H9 (cell line): ENCODE measurements at regions not wholly inside any gene's neighbourhood (a gene's known extent, or its start where the extent isn't known, plus 50 kb on each side); places are given as distances from the start of the nearest gene placed in this dataset.

Experiments
- DNase-seq: peaks from one replicate; pipeline ENCODE4 v3.0.0-alpha.2; 2017
- H2AFZ ChIP-seq: one replicate; pipeline ENCODE4 v1.6.1; 2013; ENCODE audit warnings: mild to moderate bottlenecking, low read length, control low read depth, moderate library complexity
- H2AK5ac ChIP-seq: 2 replicates; pipeline ENCODE4 v1.6.1; 2013; ENCODE audit warnings: low read length, control low read depth, mixed read lengths; ENCODE audit not compliant: insufficient read length
- H2BK120ac ChIP-seq: one replicate; pipeline ENCODE4 v1.6.1; 2013; ENCODE audit warnings: low read depth, mild to moderate bottlenecking, low read length, control low read depth, inconsistent platforms; ENCODE audit not compliant: poor library complexity, severe bottlenecking
- H2BK12ac ChIP-seq: 2 replicates; pipeline ENCODE4 v1.6.1; 2013; ENCODE audit warnings: low read length, control low read depth, mixed read lengths, low read depth; ENCODE audit not compliant: insufficient read length
- H2BK15ac ChIP-seq: 2 replicates; pipeline ENCODE4 v1.6.1; 2013; ENCODE audit warnings: low read depth, low read length, control low read depth
- H2BK20ac ChIP-seq: one replicate; pipeline ENCODE4 v1.6.1; 2013; ENCODE audit warnings: low read depth, mild to moderate bottlenecking, low read length, control low read depth, inconsistent platforms; ENCODE audit not compliant: poor library complexity, severe bottlenecking
- H2BK5ac ChIP-seq: 2 replicates; pipeline ENCODE4 v1.6.1; 2013; ENCODE audit warnings: low read length, control low read depth, mixed read lengths; ENCODE audit not compliant: insufficient read length
- H3K14ac ChIP-seq: 2 replicates; pipeline ENCODE4 v1.6.1; 2013; ENCODE audit warnings: low read length, control low read depth; ENCODE audit not compliant: insufficient read depth
- H3K18ac ChIP-seq: 2 replicates; pipeline ENCODE4 v1.6.1; 2013; ENCODE audit warnings: low read depth, mild to moderate bottlenecking, mixed read lengths, low read length, control low read depth; ENCODE audit not compliant: insufficient read length
- H3K23ac ChIP-seq: 2 replicates; pipeline ENCODE4 v1.6.1; 2013; ENCODE audit warnings: low read length, control low read depth, mixed read lengths, low read depth; ENCODE audit not compliant: insufficient read length
- H3K23me2 ChIP-seq: 2 replicates; pipeline ENCODE4 v1.6.1; 2013; ENCODE audit warnings: low read depth, mild to moderate bottlenecking, mixed read lengths, low read length, control low read depth; ENCODE audit not compliant: insufficient read length, poor library complexity, severe bottlenecking
- H3K27ac ChIP-seq: 2 replicates; pipeline ENCODE4 v1.5.1; 2013; ENCODE audit warnings: low read length, control low read depth, mixed read lengths, low read depth; ENCODE audit not compliant: insufficient read length
- H3K27me3 ChIP-seq: 2 replicates; pipeline ENCODE4 v1.6.1; 2013; ENCODE audit warnings: low read length, control low read depth, inconsistent platforms; ENCODE audit not compliant: insufficient read depth
- H3K4ac ChIP-seq: 2 replicates; pipeline ENCODE4 v1.6.1; 2013; ENCODE audit warnings: low read depth, mild to moderate bottlenecking, control low read depth, inconsistent platforms, low read length, moderate library complexity
- H3K4me1 ChIP-seq: 2 replicates; pipeline ENCODE4 v1.6.1; 2013; ENCODE audit warnings: low read length, control low read depth, inconsistent platforms; ENCODE audit not compliant: insufficient read depth
- H3K4me2 ChIP-seq: 2 replicates; pipeline ENCODE4 v1.6.1; 2013; ENCODE audit warnings: low read length, control low read depth, mixed read lengths; ENCODE audit not compliant: insufficient read length, insufficient read depth
- H3K56ac ChIP-seq: 2 replicates; pipeline ENCODE4 v1.6.1; 2013; ENCODE audit warnings: low read depth, mild to moderate bottlenecking, mixed read lengths, low read length, control low read depth; ENCODE audit not compliant: insufficient read length
- H3K79me1 ChIP-seq: 2 replicates; pipeline ENCODE4 v1.6.1; 2013; ENCODE audit warnings: low read depth, mild to moderate bottlenecking, moderate library complexity, low read length, control low read depth, inconsistent platforms; ENCODE audit not compliant: insufficient read depth, poor library complexity, severe bottlenecking
- H3K79me2 ChIP-seq: 2 replicates; pipeline ENCODE4 v1.6.1; 2013; ENCODE audit warnings: low read length, control low read depth, inconsistent platforms; ENCODE audit not compliant: insufficient read depth
- H3K9ac ChIP-seq: 2 replicates; pipeline ENCODE4 v1.6.1; 2013; ENCODE audit warnings: low read length, control low read depth, mixed read lengths; ENCODE audit not compliant: insufficient read length; ENCODE audit errors: extremely low read depth
- H3K9me3 ChIP-seq: one replicate; pipeline ENCODE4 v1.6.1; 2013; ENCODE audit warnings: low read depth, low read length, inconsistent platforms; ENCODE audit not compliant: control insufficient read depth
- H3T11ph ChIP-seq: one replicate; pipeline ENCODE4 v1.6.1; 2013; ENCODE audit warnings: mild to moderate bottlenecking, low read length, control low read depth, inconsistent platforms
- H4K20me1 ChIP-seq: one replicate; pipeline ENCODE4 v1.6.1; 2013; ENCODE audit not compliant: control insufficient read depth, insufficient read length, insufficient read depth
- H4K5ac ChIP-seq: 2 replicates; pipeline ENCODE4 v1.6.1; 2013; ENCODE audit warnings: low read depth, mild to moderate bottlenecking, mixed read lengths, low read length, control low read depth; ENCODE audit not compliant: insufficient read length
- H4K8ac ChIP-seq: replicated peaks from 2 replicates; pipeline ENCODE4 v1.6.1; 2013; ENCODE audit warnings: low read length, control low read depth, mixed read lengths, low read depth; ENCODE audit not compliant: insufficient read length
- H4K91ac ChIP-seq: 2 replicates; pipeline ENCODE4 v1.6.1; 2013; ENCODE audit warnings: low read depth, mild to moderate bottlenecking, moderate library complexity, mixed read lengths, low read length, control low read depth; ENCODE audit not compliant: insufficient read length
- H3K27ac Mint-ChIP-seq, 3 experiments: 2 replicates in 2 of 3; 3 replicates in 1 of 3; pipeline ENCODE4 v1.8.0; 2020 to 2021; ENCODE audit warnings: mixed read lengths in 3 of 3, mild to moderate bottlenecking in 1 of 3, moderate library complexity in 1 of 3
- H3K27me3 Mint-ChIP-seq: 2 replicates; pipeline ENCODE4 v1.8.0; 2021; ENCODE audit warnings: low read depth, mild to moderate bottlenecking, moderate library complexity, mixed read lengths
- H3K36me3 Mint-ChIP-seq, 3 experiments: 2 replicates in 2 of 3; 3 replicates in 1 of 3; pipeline ENCODE4 v1.8.0; 2020 to 2021; ENCODE audit warnings: low read depth in 3 of 3, mixed read lengths in 3 of 3; ENCODE audit not compliant: insufficient read depth in 1 of 3
- H3K4me1 Mint-ChIP-seq, 2 experiments: 2 replicates each; pipeline ENCODE4 v1.8.0; 2020; ENCODE audit warnings: mixed read lengths in 2 of 2
- H3K4me3 Mint-ChIP-seq, 2 experiments: 2 replicates in 1 of 2; 3 replicates in 1 of 2; pipeline ENCODE4 v1.8.0; 2020 to 2021; ENCODE audit warnings: mild to moderate bottlenecking in 2 of 2, mixed read lengths in 2 of 2, moderate library complexity in 1 of 2
- H3K9me3 Mint-ChIP-seq, 2 experiments: 2 replicates in 1 of 2; 3 replicates in 1 of 2; pipeline ENCODE4 v1.8.0; 2020; ENCODE audit warnings: mild to moderate bottlenecking in 2 of 2, mixed read lengths in 2 of 2, moderate library complexity in 1 of 2
- CTCF ChIP-seq: fragments of 200-600 bp; sonication (generic); conservative IDR thresholded peaks from 3 replicates; pipeline ENCODE4 v1.8.0; 2021; ENCODE audit warnings: antibody characterized with exemption, mild to moderate bottlenecking
- WGBS: extraction: QIAGEN DNeasy Blood & Tissue Kit; methylation state at CpG from one replicate; pipeline ENCODE4 v1.1.7; 2013; ENCODE audit warnings: missing lambda C conversion rate, low lambda C conversion rate, mixed read lengths; ENCODE audit not compliant: insufficient read length; ENCODE audit errors: extremely low coverage; 5-methylcytosine and 5-hydroxymethylcytosine counted together

- H3K27ac Mint-ChIP-seq = no peak overlapping the region
- H3K27me3 Mint-ChIP-seq = no peaks in the 10 kb centered on the region
- H3K27ac ChIP-seq = no peak overlapping the region
- no peak overlapping the region for H2BK120ac ChIP-seq
- H3K79me1 ChIP-seq = no peaks in the 10 kb centered on the region
- H4K8ac ChIP-seq = no peak overlapping the region
- H3T11ph ChIP-seq = no peak overlapping the region
- peaks cover 15 to 20% of the 10 kb centered on the region in 2 experiments for H3K4me1 Mint-ChIP-seq
- H2BK15ac ChIP-seq = no peak overlapping the region
- no peak overlapping the region for H4K91ac ChIP-seq
- H2BK20ac ChIP-seq = no peak overlapping the region
- H3K23ac ChIP-seq = no peak overlapping the region
- peaks cover 6% of the 10 kb centered on the region for H3K23me2 ChIP-seq
- no peak for TF ChIP-seq CTCF
- no peaks in the 10 kb centered on the region; the same call in 1 of the 2 replicates for H3K4me1 ChIP-seq
- no peak overlapping the region for H3K18ac ChIP-seq
- H2AK5ac ChIP-seq = no peak overlapping the region
- no peak overlapping the region for H2BK5ac ChIP-seq
- no peak overlapping the region for H3K4me2 ChIP-seq
- no peaks in the 10 kb centered on the region for H3K27me3 ChIP-seq
- no peak overlapping the region for H3K9ac ChIP-seq
- DNase-seq = no peak
- H3K4me3 Mint-ChIP-seq = no peak overlapping the region
- peaks cover 0 to 6% (median 0%) of the 10 kb centered on the region in 3 experiments; a peak in 3 of 7 replicates for H3K36me3 Mint-ChIP-seq
- H3K9me3 ChIP-seq = no peaks in the 10 kb centered on the region
- H3K79me2 ChIP-seq = no peaks in the 10 kb centered on the region
- no peak overlapping the region for H2AFZ ChIP-seq
- WGBS = no CpG with 5 or more reads among the region's 5 CpGs
- no peaks in the 10 kb centered on the region for H4K20me1 ChIP-seq
- no peak overlapping the region for H4K5ac ChIP-seq
- H3K4ac ChIP-seq = no peak overlapping the region
- H3K56ac ChIP-seq = no peak overlapping the region
- H3K14ac ChIP-seq = no peak overlapping the region
- H2BK12ac ChIP-seq = no peak overlapping the region
- peaks cover 8 to 9% of the 10 kb centered on the region in 2 experiments for H3K9me3 Mint-ChIP-seq
Measured at GRCh38 chr2:168344706-168345105, 97.3 kb upstream of the STK39 start.
